DND-41 (cell line): ENCODE measurements at regions not wholly inside any gene's neighbourhood (a gene's known extent, or its start where the extent isn't known, plus 50 kb on each side); places are given as distances from the start of the nearest gene placed in this dataset.

Experiments used
- CTCF ChIP-seq: IDR thresholded peaks from 2 replicates; pipeline ENCODE4 v1.5.1; 2012; ENCODE audit warnings: borderline replicate concordance, low read length, moderate library complexity, mild to moderate bottlenecking; ENCODE audit not compliant: poor library complexity, severe bottlenecking; ENCODE audit errors: extremely low read depth
- EZH2 ChIP-seq: IDR thresholded peaks from 3 replicates; pipeline ENCODE4 v1.6.1; 2012; ENCODE audit warnings: borderline replicate concordance, low read depth, mild to moderate bottlenecking, moderate library complexity, low read length, inconsistent platforms; ENCODE audit not compliant: severe bottlenecking

DNA sequence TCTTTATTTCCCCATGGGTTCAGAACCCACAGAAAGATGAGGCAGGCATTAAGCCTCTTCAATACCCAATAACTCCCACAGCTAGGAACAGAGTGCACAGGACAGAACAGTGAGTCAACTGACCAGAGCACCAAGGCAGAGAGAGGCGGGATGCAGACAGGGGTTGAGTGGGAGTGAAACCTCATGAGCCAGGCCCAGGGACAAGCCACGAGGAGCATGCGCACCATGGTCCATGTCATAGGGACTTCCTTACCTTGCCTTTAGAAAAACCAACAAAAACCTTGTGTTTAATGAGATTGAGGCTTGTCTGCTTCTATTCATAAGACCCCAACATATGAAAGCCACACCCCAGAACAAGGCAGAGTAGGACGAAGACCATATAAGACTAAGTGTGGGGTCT is 330.6 kb downstream of the DEPDC1B start:
- TF ChIP-seq CTCF (no peak), EZH2 (no peak)
